K562 (cell line): ENCODE measurements at regions not wholly inside any gene's neighbourhood (a gene's known extent, or its start where the extent isn't known, plus 50 kb on each side); places are given as distances from the start of the nearest gene placed in this dataset.

Experiments used
- ELF2 ChIP-seq: fragments of 250-450 bp; sonication (Bioruptor Pico); IDR thresholded peaks from 2 replicates; pipeline ENCODE4 v1.5.0; 2021; ENCODE audit warnings: mild to moderate bottlenecking
- ETV6 ChIP-seq, 3 experiments: fragments of 150-350 bp in 1 of 3; sonication (generic) in 1 of 3; formaldehyde crosslinking in 1 of 3; IDR thresholded peaks; 2 replicates each; pipeline versions ENCODE4 v1.6.1 to v1.8.0; 2014 to 2022; ENCODE audit warnings: borderline replicate concordance in 2 of 3, low read depth in 2 of 3, antibody characterized with exemption in 1 of 3, low read length in 1 of 3, mild to moderate bottlenecking in 1 of 3, missing genetic modification reagents in 1 of 3
- FOXP1 ChIP-seq: sonication (generic); formaldehyde crosslinking; IDR thresholded peaks from 2 replicates; pipeline ENCODE4 v1.8.0; 2022; ENCODE audit warnings: mild to moderate bottlenecking, missing genetic modification reagents
- HDAC2 ChIP-seq: fragments of 450-650 bp; IDR thresholded peaks from 2 replicates; pipeline ENCODE4 v1.6.1; 2016; ENCODE audit warnings: mild to moderate bottlenecking
- MTF1 ChIP-seq: fragments of 250-450 bp; sonication (Bioruptor Pico); IDR thresholded peaks from 2 replicates; pipeline ENCODE4 v1.9.0; 2021; ENCODE audit warnings: moderate library complexity, mild to moderate bottlenecking, inconsistent platforms, borderline replicate concordance
- RBM14 ChIP-seq: fragments of 200-400 bp; formaldehyde crosslinking; IDR thresholded peaks from 2 replicates; pipeline ENCODE4 v1.6.1; 2018; ENCODE audit warnings: low read depth, mild to moderate bottlenecking, low read length, moderate library complexity, borderline replicate concordance; ENCODE audit not compliant: insufficient read depth
- TAL1 ChIP-seq: fragments of 450-650 bp; IDR thresholded peaks from 2 replicates; pipeline ENCODE4 v1.6.1; 2016; ENCODE audit warnings: mild to moderate bottlenecking
- ZNF584 ChIP-seq: fragments of 200-800 bp; sonication (Bioruptor generic); IDR thresholded peaks from 2 replicates; pipeline ENCODE4 v1.6.1; 2016; ENCODE audit warnings: low read depth, mild to moderate bottlenecking, missing genetic modification characterization, missing compliant biosample characterization
- TF ChIP-seq, protein P1 (sequence below): sonication (generic); formaldehyde crosslinking; IDR thresholded peaks from 2 replicates; pipeline ENCODE4 v1.8.0; 2022; ENCODE audit warnings: missing genetic modification reagents, mild to moderate bottlenecking, borderline replicate concordance
- TF ChIP-seq, protein P2 (sequence below): IDR thresholded peaks from 3 replicates; pipeline ENCODE4 v1.6.1; 2011; ENCODE audit warnings: borderline replicate concordance, mild to moderate bottlenecking; ENCODE audit not compliant: insufficient read length, insufficient read depth

DNA sequence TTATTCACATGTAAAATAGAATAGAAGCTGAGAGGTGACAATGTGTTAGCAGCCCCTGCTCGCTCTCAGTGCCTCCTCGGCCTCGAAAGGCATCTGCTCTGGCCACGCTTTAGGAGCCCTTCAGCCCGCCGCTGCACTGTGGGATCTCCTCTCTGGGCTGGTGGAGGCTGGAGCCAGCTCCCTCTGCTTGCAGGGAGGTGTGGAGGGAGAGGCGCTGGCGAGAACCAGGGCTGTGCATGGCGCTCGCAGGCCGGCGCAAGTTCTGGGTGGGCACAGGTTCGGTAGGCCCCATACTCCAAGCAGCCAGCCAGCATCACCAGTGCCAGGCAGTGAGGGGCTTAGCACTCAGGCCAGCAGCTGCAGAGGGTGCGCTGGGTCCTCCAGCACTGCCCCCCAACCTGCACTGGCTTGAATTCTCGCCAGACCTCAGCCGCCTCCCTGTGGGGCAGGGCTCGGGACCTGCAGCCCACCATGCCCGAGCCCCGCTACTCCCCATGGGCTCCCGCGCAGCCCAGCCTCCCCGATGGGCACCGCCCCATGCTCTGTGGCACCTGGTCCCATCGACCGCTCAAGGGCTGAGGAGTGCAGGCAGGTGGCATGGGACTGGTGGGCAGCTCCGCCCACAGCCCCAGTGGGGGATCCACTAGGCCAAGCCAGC is 1346.7 kb upstream of the IGFBP7 start (continued):
- TF ChIP-seq ETV6 (IDR thresholded peaks at IDR 0.05; ENCODE audit: borderline replicate concordance in 1 of 2, low read depth in 2 of 2, low read length in 1 of 2) (no peak), ETV6 (CRISPR knock-in tag; IDR thresholded peaks at IDR 0.05; ENCODE audit: borderline replicate concordance) (no peak), FOXP1 (CRISPR knock-in tag) (no peak), TAL1 (no peak), HDAC2 (no peak), ZNF584 (no peak), ELF2 (CRISPR knock-in tag) (no peak), MTF1 (CRISPR knock-in tag) (no peak), RBM14 (no peak)
- TF ChIP-seq, protein P1, sequence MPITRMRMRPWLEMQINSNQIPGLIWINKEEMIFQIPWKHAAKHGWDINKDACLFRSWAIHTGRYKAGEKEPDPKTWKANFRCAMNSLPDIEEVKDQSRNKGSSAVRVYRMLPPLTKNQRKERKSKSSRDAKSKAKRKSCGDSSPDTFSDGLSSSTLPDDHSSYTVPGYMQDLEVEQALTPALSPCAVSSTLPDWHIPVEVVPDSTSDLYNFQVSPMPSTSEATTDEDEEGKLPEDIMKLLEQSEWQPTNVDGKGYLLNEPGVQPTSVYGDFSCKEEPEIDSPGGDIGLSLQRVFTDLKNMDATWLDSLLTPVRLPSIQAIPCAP (CRISPR knock-in tag): no peak
- TF ChIP-seq, protein P2, sequence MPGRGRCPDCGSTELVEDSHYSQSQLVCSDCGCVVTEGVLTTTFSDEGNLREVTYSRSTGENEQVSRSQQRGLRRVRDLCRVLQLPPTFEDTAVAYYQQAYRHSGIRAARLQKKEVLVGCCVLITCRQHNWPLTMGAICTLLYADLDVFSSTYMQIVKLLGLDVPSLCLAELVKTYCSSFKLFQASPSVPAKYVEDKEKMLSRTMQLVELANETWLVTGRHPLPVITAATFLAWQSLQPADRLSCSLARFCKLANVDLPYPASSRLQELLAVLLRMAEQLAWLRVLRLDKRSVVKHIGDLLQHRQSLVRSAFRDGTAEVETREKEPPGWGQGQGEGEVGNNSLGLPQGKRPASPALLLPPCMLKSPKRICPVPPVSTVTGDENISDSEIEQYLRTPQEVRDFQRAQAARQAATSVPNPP: no peak
